ENCODE measurements at regions not wholly inside any gene's neighbourhood (a gene's known extent, or its start where the extent isn't known, plus 50 kb on each side); places are given as distances from the start of the nearest gene placed in this dataset.

DNA sequence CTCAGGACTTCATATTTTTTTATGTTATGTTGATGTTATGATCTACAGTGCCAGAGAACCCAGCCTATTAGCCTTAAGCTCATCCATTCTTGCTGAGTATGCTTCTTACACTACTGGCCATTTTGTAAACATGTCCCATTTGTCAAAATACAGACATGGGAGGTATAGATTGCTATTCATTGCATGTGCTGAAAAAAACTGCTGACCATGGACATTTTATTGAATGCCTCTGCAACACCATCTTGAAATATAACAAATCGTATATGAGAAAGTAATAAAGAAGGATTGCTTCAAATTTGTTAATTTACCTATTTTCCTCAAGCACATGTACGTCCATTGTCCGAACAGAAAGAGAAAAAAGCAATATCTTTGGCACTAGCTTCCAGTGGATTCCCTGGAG lies 91.5 kb upstream of the FAM47A start:
- TF ChIP-seq, protein P1, sequence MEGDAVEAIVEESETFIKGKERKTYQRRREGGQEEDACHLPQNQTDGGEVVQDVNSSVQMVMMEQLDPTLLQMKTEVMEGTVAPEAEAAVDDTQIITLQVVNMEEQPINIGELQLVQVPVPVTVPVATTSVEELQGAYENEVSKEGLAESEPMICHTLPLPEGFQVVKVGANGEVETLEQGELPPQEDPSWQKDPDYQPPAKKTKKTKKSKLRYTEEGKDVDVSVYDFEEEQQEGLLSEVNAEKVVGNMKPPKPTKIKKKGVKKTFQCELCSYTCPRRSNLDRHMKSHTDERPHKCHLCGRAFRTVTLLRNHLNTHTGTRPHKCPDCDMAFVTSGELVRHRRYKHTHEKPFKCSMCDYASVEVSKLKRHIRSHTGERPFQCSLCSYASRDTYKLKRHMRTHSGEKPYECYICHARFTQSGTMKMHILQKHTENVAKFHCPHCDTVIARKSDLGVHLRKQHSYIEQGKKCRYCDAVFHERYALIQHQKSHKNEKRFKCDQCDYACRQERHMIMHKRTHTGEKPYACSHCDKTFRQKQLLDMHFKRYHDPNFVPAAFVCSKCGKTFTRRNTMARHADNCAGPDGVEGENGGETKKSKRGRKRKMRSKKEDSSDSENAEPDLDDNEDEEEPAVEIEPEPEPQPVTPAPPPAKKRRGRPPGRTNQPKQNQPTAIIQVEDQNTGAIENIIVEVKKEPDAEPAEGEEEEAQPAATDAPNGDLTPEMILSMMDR (IDR thresholded peaks at IDR 0.05) = no peak
- no peak for TF ChIP-seq EZH2 (IDR thresholded peaks at IDR 0.05; ENCODE audit: borderline replicate concordance, insufficient read depth, low read depth, low read length, poor library complexity, severe bottlenecking)
